ENCODE measurements at regions not wholly inside any gene's neighbourhood (a gene's known extent, or its start where the extent isn't known, plus 50 kb on each side); places are given as distances from the start of the nearest gene placed in this dataset.

- peak in 2 of 5 donors; percentile 23 to 29 for DNase-seq
- peak; percentile 78 to 92 (median 88) for ATAC-seq
- Histone ChIP-seq H3K4me1 (peaks cover 6 to 45% (median 25%) of the 10 kb centered on the region in 12 donors), H3K27me3 (no peaks in the 10 kb centered on the region), H3K4me3 (no peak overlapping the region), H3K9me3 (no peaks in the 10 kb centered on the region), H3K36me3 (no peaks in the 10 kb centered on the region), H3K27ac (peak overlapping the region in 8 of 12 donors; percentile 2 to 45 (median 16))
- TF ChIP-seq CTCF (IDR thresholded peaks at IDR 0.05) = peak; percentile 81 to 95 (median 93)
- no peak for TF ChIP-seq POLR2A (IDR thresholded peaks at IDR 0.05)
- intact Hi-C loops (cut with DNase I) = loop anchor here (1.0 to 10.0 kb wide), 19 partner anchors 71 to 1104 kb away; partner anchors contain the start of gene TRIB2 (in 2 of the 10)
- 20 to 25% (median 21%) methylated on average over 4 of the region's 4 CpGs for WGBS, 4 donors
Observed at GRCh38 chr2:12931186-12931844, 214.6 kb downstream of the TRIB2 start.

- Histone ChIP-seq H3K27me3 (no peaks in the 10 kb centered on the region), H3K4me1 (peaks cover 6 to 48% (median 25%) of the 10 kb centered on the region in 12 donors), H3K4me3 (no peak overlapping the region), H3K9me3 (no peaks in the 10 kb centered on the region), H3K27ac (peak overlapping the region in 7 of 12 donors; percentile 3 to 37 (median 17)), H3K36me3 (no peaks in the 10 kb centered on the region)
- DNase-seq = no peak
- no peak for TF ChIP-seq CTCF (IDR thresholded peaks at IDR 0.05)
- 43 to 55% (median 46%) methylated on average over 3 of the region's 3 CpGs for WGBS, 4 donors
- no peak for ATAC-seq
- intact Hi-C loops (cut with DNase I) = loop anchor here (1.0 to 10.0 kb wide), 15 partner anchors 70 to 1105 kb away; no protein-coding TSS in a partner anchor
Observed at GRCh38 chr2:12932192-12932591, 215.5 kb downstream of the TRIB2 start.

GRCh38 chr2:12934146-12934756, 217.5 kb downstream of the TRIB2 start:
- H3K27ac ChIP-seq = no peak overlapping the region
- WGBS, 4 donors = 83 to 87% (median 87%) methylated on average over 6 of the region's 6 CpGs

More at GRCh38 chr2:12934146-12934756, 217.5 kb downstream of the TRIB2 start:
- TF ChIP-seq CTCF (IDR thresholded peaks at IDR 0.05) (no peak), POLR2A (IDR thresholded peaks at IDR 0.05) (no peak)
- H3K9me3 ChIP-seq = no peaks in the 10 kb centered on the region
- no peak overlapping the region for H3K4me3 ChIP-seq
- DNase-seq (no peak), ATAC-seq (no peak)
- H3K27me3 ChIP-seq = no peaks in the 10 kb centered on the region
- intact Hi-C loops (cut with DNase I) = loop anchor here (5.0 to 10.0 kb wide), 14 partner anchors 68 to 1107 kb away; no protein-coding TSS in a partner anchor
- peaks cover 4 to 40% (median 16%) of the 10 kb centered on the region in 12 donors for H3K4me1 ChIP-seq
- H3K36me3 ChIP-seq = no peaks in the 10 kb centered on the region

Measured in heart left ventricle (tissue), 16 donors.